GM12875 (cell line): ENCODE measurements at regions not wholly inside any gene's neighbourhood (a gene's known extent, or its start where the extent isn't known, plus 50 kb on each side); places are given as distances from the start of the nearest gene placed in this dataset.

Experiments used
- H3K4me3 ChIP-seq: one replicate; pipeline ENCODE4 v1.5.1; 2011; ENCODE audit warnings: low read depth, low read length, control low read depth
- CTCF ChIP-seq: IDR thresholded peaks from 2 replicates; pipeline ENCODE4 v1.5.1; 2011; ENCODE audit warnings: low read depth, mild to moderate bottlenecking, control low read depth, inconsistent platforms, low read length, moderate library complexity, borderline replicate concordance; ENCODE audit not compliant: insufficient read depth

GRCh38 chr7:12094365-12094921 lies 116.7 kb upstream of the TMEM106B start:
- H3K4me3 ChIP-seq: no peak overlapping the region
- TF ChIP-seq CTCF: no peak

- no peak overlapping the region for H3K4me3 ChIP-seq
- no peak for TF ChIP-seq CTCF
These were observed 109.0 kb upstream of the TMEM106B start for GRCh38 chr7:12102126-12102525.

GRCh38 chr7:12102527-12102926 lies 108.6 kb upstream of the TMEM106B start:
- TF ChIP-seq CTCF: no peak
- H3K4me3 ChIP-seq: no peak overlapping the region

- TF ChIP-seq CTCF: no peak
- no peak overlapping the region for H3K4me3 ChIP-seq
These were observed 107.1 kb upstream of the TMEM106B start for GRCh38 chr7:12103948-12104347.

GRCh38 chr7:12107381-12107780 lies 103.7 kb upstream of the TMEM106B start:
- no peak overlapping the region for H3K4me3 ChIP-seq
- no peak for TF ChIP-seq CTCF

GRCh38 chr7:12107841-12108254 lies 103.2 kb upstream of the TMEM106B start:
- H3K4me3 ChIP-seq: no peak overlapping the region
- TF ChIP-seq CTCF: no peak

GRCh38 chr7:12110425-12110824 lies 100.7 kb upstream of the TMEM106B start:
- no peak overlapping the region for H3K4me3 ChIP-seq

More at GRCh38 chr7:12110425-12110824, 100.7 kb upstream of the TMEM106B start:
- TF ChIP-seq CTCF: no peak
